ENCODE measurements at regions not wholly inside any gene's neighbourhood (a gene's known extent, or its start where the extent isn't known, plus 50 kb on each side); places are given as distances from the start of the nearest gene placed in this dataset.

- no peak overlapping the region for H3K9ac ChIP-seq (ENCODE audit: low read depth in 1 of 2, low read length in 2 of 2)
- DNase-seq (ENCODE audit: low spot score) = no peak
- H3K27ac ChIP-seq (ENCODE audit: low read depth in 1 of 2, low read length in 2 of 2) = no peak overlapping the region
- no peaks in the 10 kb centered on the region for H3K4me1 ChIP-seq (ENCODE audit: control insufficient read depth in 4 of 4, insufficient read depth in 4 of 4, low read length in 3 of 4)
- no peaks in the 10 kb centered on the region for H3K9me3 ChIP-seq (ENCODE audit: control insufficient read depth in 4 of 4, low read length in 3 of 4)
- H3K36me3 ChIP-seq (ENCODE audit: control insufficient read depth in 4 of 4, insufficient read depth in 3 of 4, low read depth in 1 of 4, low read length in 3 of 4) = no peaks in the 10 kb centered on the region
- H3K27me3 ChIP-seq (ENCODE audit: control insufficient read depth in 4 of 4, insufficient read depth in 4 of 4, low read length in 3 of 4) = no peaks in the 10 kb centered on the region
- WGBS = 82% methylated on average over 3 of the region's 3 CpGs
- H3K4me3 ChIP-seq (ENCODE audit: low read depth in 1 of 3, low read length in 3 of 3) = no peak overlapping the region
- no peak for TF ChIP-seq HNF4G (IDR thresholded peaks at IDR 0.05)
- no peak for TF ChIP-seq FOXA2 (IDR thresholded peaks at IDR 0.05)
- TF ChIP-seq EGR1 (IDR thresholded peaks at IDR 0.05; ENCODE audit: low read depth in 2 of 2) = no peak
- no peak for TF ChIP-seq JUND (IDR thresholded peaks at IDR 0.05)
- TF ChIP-seq RAD21 (IDR thresholded peaks at IDR 0.05) = no peak
- no peak for TF ChIP-seq CTCF (IDR thresholded peaks at IDR 0.05; ENCODE audit: low read depth, low read length, missing input control)
- no peak for TF ChIP-seq REST (IDR thresholded peaks at IDR 0.05)
- no peak for TF ChIP-seq TAF1 (conservative IDR thresholded peaks at IDR 0.05)
- no peak for TF ChIP-seq RXRA (IDR thresholded peaks at IDR 0.05)
- TF ChIP-seq GABPA (IDR thresholded peaks at IDR 0.05 in 1 of 2, conservative IDR thresholded peaks at IDR 0.05 in 1 of 2) = no peak
- TF ChIP-seq HNF4A (conservative IDR thresholded peaks at IDR 0.05) = no peak
- TF ChIP-seq FOXA1 (IDR thresholded peaks at IDR 0.05) = no peak
- TF ChIP-seq SP1 (IDR thresholded peaks at IDR 0.05) = no peak
- no peak for TF ChIP-seq ATF3 (IDR thresholded peaks at IDR 0.05)
- TF ChIP-seq NR2F2 (IDR thresholded peaks at IDR 0.05) = no peak
- TF ChIP-seq ZBTB33 (IDR thresholded peaks at IDR 0.05) = no peak
- no peak for TF ChIP-seq MAX (IDR thresholded peaks at IDR 0.05)
- no peak for TF ChIP-seq YY1 (IDR thresholded peaks at IDR 0.05)
These were observed 159.0 kb downstream of the METTL4 start for GRCh38 chr18:2412281-2412680.
